ENCODE measurements at regions not wholly inside any gene's neighbourhood (a gene's known extent, or its start where the extent isn't known, plus 50 kb on each side); places are given as distances from the start of the nearest gene placed in this dataset.

GRCh38 chr5:160175438-160176218, 53.7 kb upstream of the FABP6 start:
- POLR2A ChIA-PET = interaction anchor here (0.6 to 2.2 kb wide), 2 partner anchors 10 to 19 kb away, joined by 3 to 6 read pairs; no protein-coding TSS in a partner anchor
- TF ChIP-seq EGR1 (IDR thresholded peaks at IDR 0.05; ENCODE audit: low read depth) (no peak), ZNF274 (IDR thresholded peaks at IDR 0.05; ENCODE audit: low read depth, low read length) (no peak), POLR2AphosphoS5 (IDR thresholded peaks at IDR 0.05; ENCODE audit: low read depth, low read length) (no peak), SP1 (IDR thresholded peaks at IDR 0.05; ENCODE audit: low read depth) (no peak), EZH2phosphoT487 (IDR thresholded peaks at IDR 0.05; ENCODE audit: borderline replicate concordance) (no peak), CTCF (IDR thresholded peaks at IDR 0.05 in 2 of 3, conservative IDR thresholded peaks at IDR 0.05 in 1 of 3; ENCODE audit: borderline replicate concordance in 1 of 3, insufficient read depth in 1 of 3, low read depth in 2 of 3, low read length in 2 of 3) (no peak), RAD21 (IDR thresholded peaks at IDR 0.05; ENCODE audit: low read depth) (no peak), JUND (IDR thresholded peaks at IDR 0.05) (no peak), ELF1 (IDR thresholded peaks at IDR 0.05; ENCODE audit: borderline replicate concordance, low read depth) (no peak), ATF3 (IDR thresholded peaks at IDR 0.05) (no peak), FOSL1 (IDR thresholded peaks at IDR 0.05; ENCODE audit: low read depth) (no peak), TCF7L2 (IDR thresholded peaks at IDR 0.05; ENCODE audit: borderline replicate concordance, extremely low read depth, insufficient read depth, insufficient read length) (no peak)

More at GRCh38 chr5:160175438-160176218, 53.7 kb upstream of the FABP6 start:
- Histone ChIP-seq H3K9me3 (ENCODE audit: control insufficient read depth in 1 of 2, insufficient read depth in 1 of 2, low read depth in 1 of 2, low read length in 2 of 2) (no peaks in the 10 kb centered on the region), H3K4me3 (replicated peaks in 1 of 2; ENCODE audit: low read depth in 1 of 2, low read length in 2 of 2) (no peak overlapping the region), H4K20me1 (ENCODE audit: insufficient read depth) (no peaks in the 10 kb centered on the region), H3K27me3 (ENCODE audit: insufficient read depth, low read length) (no peaks in the 10 kb centered on the region), H3K36me3 (ENCODE audit: control insufficient read depth in 1 of 2, insufficient read depth in 2 of 2, low read length in 2 of 2) (no peaks in the 10 kb centered on the region), H3K9ac (ENCODE audit: low read length) (no peak overlapping the region), H3K4me2 (ENCODE audit: low read length) (no peak overlapping the region), H3K4me1 (ENCODE audit: control insufficient read depth in 1 of 2, insufficient read depth in 2 of 2, low read length in 2 of 2) (no peaks in the 10 kb centered on the region), H3K9me2 (ENCODE audit: insufficient read depth) (no peaks in the 10 kb centered on the region), H2AFZ (ENCODE audit: low read depth, low read length, poor library complexity, severe bottlenecking) (no peak overlapping the region), H3K27ac (ENCODE audit: low read depth, low read length) (no peak overlapping the region), H3K79me2 (ENCODE audit: insufficient read depth, low read length) (no peaks in the 10 kb centered on the region)
- intact Hi-C loops (cut with micrococcal nuclease) = no loop called here
- ATAC-seq (no peak), DNase-seq (ENCODE audit: low read depth, low spot score) (no peak)
- RAD21 ChIA-PET (ENCODE audit: low non-redundant PET in 1 of 2, low total read pairs in 2 of 2, uncharacterized antibody in 2 of 2, unreplicated experiment in 2 of 2) = no interaction called here
- no TSS peak for BruUV-seq (replicated peaks)
- CTCF ChIA-PET = interaction anchor here (1.0 kb wide), 1 partner anchor 10 kb away, joined by 4 read pairs; no protein-coding TSS in a partner anchor
